ENCODE measurements at regions not wholly inside any gene's neighbourhood (a gene's known extent, or its start where the extent isn't known, plus 50 kb on each side); places are given as distances from the start of the nearest gene placed in this dataset.

- TF ChIP-seq, protein P1, sequence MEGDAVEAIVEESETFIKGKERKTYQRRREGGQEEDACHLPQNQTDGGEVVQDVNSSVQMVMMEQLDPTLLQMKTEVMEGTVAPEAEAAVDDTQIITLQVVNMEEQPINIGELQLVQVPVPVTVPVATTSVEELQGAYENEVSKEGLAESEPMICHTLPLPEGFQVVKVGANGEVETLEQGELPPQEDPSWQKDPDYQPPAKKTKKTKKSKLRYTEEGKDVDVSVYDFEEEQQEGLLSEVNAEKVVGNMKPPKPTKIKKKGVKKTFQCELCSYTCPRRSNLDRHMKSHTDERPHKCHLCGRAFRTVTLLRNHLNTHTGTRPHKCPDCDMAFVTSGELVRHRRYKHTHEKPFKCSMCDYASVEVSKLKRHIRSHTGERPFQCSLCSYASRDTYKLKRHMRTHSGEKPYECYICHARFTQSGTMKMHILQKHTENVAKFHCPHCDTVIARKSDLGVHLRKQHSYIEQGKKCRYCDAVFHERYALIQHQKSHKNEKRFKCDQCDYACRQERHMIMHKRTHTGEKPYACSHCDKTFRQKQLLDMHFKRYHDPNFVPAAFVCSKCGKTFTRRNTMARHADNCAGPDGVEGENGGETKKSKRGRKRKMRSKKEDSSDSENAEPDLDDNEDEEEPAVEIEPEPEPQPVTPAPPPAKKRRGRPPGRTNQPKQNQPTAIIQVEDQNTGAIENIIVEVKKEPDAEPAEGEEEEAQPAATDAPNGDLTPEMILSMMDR (IDR thresholded peaks at IDR 0.05; ENCODE audit: insufficient read depth, low read depth, low read length): no peak
- no peak for DNase-seq (ENCODE audit: low read depth)
Observed at GRCh38 chr9:12462861-12463260, 230.3 kb upstream of the TYRP1 start.

DNA sequence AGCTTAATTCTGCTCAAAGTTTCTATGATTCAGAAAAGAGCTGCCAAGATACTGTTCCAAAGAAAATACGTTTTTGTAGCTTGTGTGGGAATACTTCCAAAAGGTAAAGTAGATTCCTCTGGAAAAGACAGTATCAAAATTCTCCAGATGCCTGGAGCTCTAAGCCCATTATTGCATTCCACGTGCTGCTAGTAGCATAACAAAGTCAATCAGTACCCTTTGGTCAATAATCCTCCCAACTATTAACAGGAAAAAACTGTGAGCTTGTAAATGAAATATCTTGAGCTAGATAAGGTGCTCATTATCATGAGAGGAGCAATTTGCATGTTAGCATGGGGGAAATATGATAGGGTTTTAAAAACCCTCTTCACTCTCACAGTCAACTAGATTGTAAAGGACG lies 229.5 kb upstream of the TYRP1 start:
- DNase-seq (ENCODE audit: low read depth): no peak
- TF ChIP-seq, protein P1 (IDR thresholded peaks at IDR 0.05; ENCODE audit: insufficient read depth, low read depth, low read length): no peak
- no peak overlapping the region for H3K4me3 ChIP-seq (ENCODE audit: low read depth, low read length)

More at GRCh38 chr9:12462861-12463260, 230.3 kb upstream of the TYRP1 start:
- H3K4me3 ChIP-seq (ENCODE audit: low read depth, low read length): no peak overlapping the region

DNA sequence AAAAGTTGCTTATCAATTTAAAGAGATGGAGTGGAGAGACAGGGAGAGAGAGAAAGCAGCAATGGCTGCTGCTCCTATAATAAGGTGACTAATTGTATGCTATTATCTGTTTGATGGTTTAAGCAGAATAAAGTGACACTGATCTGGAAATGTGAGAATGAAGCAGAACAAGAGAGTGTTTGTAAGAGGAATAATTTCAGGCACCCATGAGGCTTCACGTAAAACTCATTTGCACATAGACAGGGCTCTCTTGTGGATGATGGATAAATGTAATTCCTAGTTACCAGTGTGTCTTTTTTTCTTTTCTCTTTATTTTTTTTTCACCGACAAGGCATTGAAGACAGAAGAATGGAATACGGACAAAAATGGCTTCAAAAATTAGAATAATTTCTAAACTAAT lies 228.8 kb upstream of the TYRP1 start:
- no peak overlapping the region for H3K4me3 ChIP-seq (ENCODE audit: low read depth, low read length)
- DNase-seq (ENCODE audit: low read depth): no peak
- TF ChIP-seq, protein P1 (IDR thresholded peaks at IDR 0.05; ENCODE audit: insufficient read depth, low read depth, low read length): no peak

- H3K4me3 ChIP-seq (ENCODE audit: low read depth, low read length): no peak overlapping the region
- TF ChIP-seq, protein P1 (IDR thresholded peaks at IDR 0.05; ENCODE audit: insufficient read depth, low read depth, low read length): peak; percentile 56
- DNase-seq (ENCODE audit: low read depth): peak; percentile 20
Observed at GRCh38 chr9:12464910-12465512, 228.2 kb upstream of the TYRP1 start.

GRCh38 chr9:12469084-12469483 lies 224.1 kb upstream of the TYRP1 start:
- TF ChIP-seq, protein P1 (IDR thresholded peaks at IDR 0.05; ENCODE audit: insufficient read depth, low read depth, low read length): no peak
- no peak overlapping the region for H3K4me3 ChIP-seq (ENCODE audit: low read depth, low read length)
- no peak for DNase-seq (ENCODE audit: low read depth)

DNA sequence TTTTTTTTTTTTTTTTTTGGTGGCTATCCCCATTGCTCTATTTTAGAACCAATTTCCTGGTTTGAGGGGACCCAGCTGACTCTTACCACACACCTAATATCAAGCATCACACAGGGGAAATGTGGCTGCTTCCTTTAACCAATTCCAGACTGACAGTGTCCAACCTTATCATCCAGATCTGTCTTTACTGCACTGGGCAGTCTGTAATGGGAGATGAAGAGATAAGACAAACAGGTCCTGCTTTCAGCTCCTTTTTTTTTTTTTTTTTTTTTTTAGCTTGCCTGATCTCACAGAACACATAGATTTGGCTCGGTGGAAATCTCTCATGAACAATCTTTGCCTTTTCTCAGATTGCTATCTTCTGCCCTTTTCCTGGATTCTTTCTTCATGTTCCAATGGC lies 198.8 kb upstream of the TYRP1 start:
- no peak for DNase-seq (ENCODE audit: low read depth)
- TF ChIP-seq, protein P1 (IDR thresholded peaks at IDR 0.05; ENCODE audit: insufficient read depth, low read depth, low read length): no peak
- no peak overlapping the region for H3K4me3 ChIP-seq (ENCODE audit: low read depth, low read length)

- DNase-seq (ENCODE audit: low read depth): no peak
- TF ChIP-seq, protein P1 (IDR thresholded peaks at IDR 0.05; ENCODE audit: insufficient read depth, low read depth, low read length): no peak
- no peak overlapping the region for H3K4me3 ChIP-seq (ENCODE audit: low read depth, low read length)
Observed at GRCh38 chr9:12497790-12498189, 195.4 kb upstream of the TYRP1 start.
